NCI-H2196 treated with DMSO at 0.1 percent for 48 hours (cell line): ENCODE measurements at regions not wholly inside any gene's neighbourhood (a gene's known extent, or its start where the extent isn't known, plus 50 kb on each side); places are given as distances from the start of the nearest gene placed in this dataset.
"Not testable (repeated sequence)": the region's sequence is repeated elsewhere in the genome, so short reads cannot be mapped to it uniquely, and the experiment has no call there.

Source experiments
- DNase-seq: peaks from one replicate; lab custom pipeline; 2025; ENCODE audit not compliant: unreplicated experiment; lab: John Stamatoyannopoulos, UW

DNA sequence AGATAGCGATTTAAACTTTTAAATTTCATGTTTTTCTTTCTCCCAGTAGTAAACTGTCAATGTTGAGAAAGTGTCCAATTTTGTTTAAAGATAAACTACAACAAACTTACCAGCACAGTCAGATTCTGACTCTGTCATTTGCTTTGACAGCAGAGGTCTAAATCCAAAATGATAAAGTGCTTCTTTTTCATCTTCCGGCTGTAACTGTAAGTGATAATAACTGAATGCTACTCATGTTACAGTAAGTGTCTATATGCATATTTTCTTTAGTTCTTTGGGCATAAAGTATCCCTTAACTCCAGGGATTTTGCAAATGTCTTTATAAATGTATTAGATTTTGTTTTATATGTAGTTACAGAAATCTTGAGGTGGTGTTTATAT is 610.4 kb downstream of the RFPL4B start:
- no peak for DNase-seq

- not testable (repeated sequence) for DNase-seq
Observed at GRCh38 chr6:112960130-112960529, 613.0 kb downstream of the RFPL4B start.

GRCh38 chr6:112967974-112968373 is 620.8 kb downstream of the RFPL4B start:
- no peak for DNase-seq

DNA sequence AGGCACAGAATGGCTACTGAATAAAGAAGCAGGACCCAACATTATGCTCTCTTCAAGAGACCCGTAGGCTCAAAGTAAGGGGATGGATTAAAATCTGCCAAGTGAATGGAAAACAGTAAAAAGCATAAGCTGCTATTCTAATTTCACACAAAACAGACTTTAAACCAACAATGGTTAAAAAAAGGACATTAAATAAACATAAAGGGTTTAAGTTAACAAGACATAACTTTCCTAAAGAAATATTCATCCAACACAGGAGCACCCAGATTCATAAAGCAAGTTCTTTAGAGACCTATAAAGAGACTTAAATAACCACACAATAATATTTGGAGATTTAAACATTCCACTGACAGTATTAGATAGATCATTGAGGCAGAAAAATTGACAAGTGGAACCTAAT is 624.5 kb downstream of the RFPL4B start:
- no peak for DNase-seq

GRCh38 chr6:112974931-112975330 is 627.8 kb downstream of the RFPL4B start:
- not testable (repeated sequence) for DNase-seq

DNA sequence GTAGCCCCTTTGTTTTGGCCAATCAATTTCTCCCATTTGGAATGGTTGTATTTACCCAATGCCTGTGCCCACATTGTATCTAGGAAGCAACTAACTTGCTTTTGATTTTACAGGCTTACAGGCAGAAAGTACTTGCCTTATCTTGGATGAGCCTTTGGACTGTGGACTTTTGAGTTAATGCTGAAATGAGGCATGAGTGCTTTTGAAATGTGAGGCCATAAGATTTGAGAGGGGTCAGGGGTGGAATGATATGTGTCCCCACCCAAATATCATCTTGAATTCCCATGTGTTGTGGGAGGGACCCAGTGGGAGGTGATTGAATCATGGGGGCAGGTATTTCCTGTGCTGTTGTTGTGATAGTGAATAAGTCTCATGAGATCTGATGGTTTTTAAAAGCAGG is 629.4 kb downstream of the RFPL4B start:
- not testable (repeated sequence) for DNase-seq

DNA sequence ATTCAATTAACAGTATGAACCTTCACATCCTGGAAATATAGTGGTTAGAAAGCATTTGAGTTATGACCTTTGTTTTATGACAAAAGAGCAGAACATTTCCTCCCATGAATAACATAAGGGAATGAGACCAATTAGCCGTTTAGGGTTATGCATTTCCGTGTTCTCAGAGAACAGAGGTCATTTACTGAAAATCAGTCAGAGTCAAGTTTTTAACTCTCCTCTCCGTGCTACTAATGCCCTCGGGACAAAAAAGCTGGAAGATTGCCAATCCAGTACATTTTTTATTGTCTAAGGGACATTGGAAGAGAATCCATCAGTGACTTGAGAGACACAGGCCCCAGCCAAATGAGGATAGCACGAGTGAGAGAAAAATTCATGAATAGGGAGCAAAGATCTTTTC is 632.7 kb downstream of the RFPL4B start:
- DNase-seq: no peak

- DNase-seq: no peak
Observed at GRCh38 chr6:112980676-112981075, 633.5 kb downstream of the RFPL4B start.

GRCh38 chr6:112983713-112984261 is 636.7 kb downstream of the RFPL4B start:
- DNase-seq: no peak

GRCh38 chr6:112984899-112985298 is 637.8 kb downstream of the RFPL4B start:
- no peak for DNase-seq

DNA sequence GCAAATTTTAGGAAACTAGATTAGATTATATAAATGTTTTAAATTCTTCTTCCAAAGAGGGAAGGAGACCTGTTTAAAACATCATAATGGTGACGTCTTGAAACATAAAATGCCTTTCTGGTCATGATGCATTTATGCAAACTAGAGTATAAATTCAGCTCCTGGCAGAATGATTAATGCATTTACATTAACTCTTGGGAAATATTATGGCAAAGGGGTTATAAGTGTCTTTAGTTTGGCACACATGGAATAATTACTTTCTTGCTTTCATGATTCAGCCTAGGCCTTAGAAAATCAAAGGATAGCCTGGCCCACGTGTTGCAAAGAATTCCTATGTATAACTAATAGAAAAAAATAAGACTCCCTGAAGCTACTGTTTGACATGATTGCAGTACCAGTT is 639.2 kb downstream of the RFPL4B start:
- DNase-seq: no peak

- DNase-seq: no peak
Observed at GRCh38 chr6:112988748-112989147, 641.6 kb downstream of the RFPL4B start.

GRCh38 chr6:112990971-112991370 is 643.8 kb downstream of the RFPL4B start:
- DNase-seq: no peak

- DNase-seq: no peak
Observed at GRCh38 chr6:112991912-112992311, 644.8 kb downstream of the RFPL4B start.

DNA sequence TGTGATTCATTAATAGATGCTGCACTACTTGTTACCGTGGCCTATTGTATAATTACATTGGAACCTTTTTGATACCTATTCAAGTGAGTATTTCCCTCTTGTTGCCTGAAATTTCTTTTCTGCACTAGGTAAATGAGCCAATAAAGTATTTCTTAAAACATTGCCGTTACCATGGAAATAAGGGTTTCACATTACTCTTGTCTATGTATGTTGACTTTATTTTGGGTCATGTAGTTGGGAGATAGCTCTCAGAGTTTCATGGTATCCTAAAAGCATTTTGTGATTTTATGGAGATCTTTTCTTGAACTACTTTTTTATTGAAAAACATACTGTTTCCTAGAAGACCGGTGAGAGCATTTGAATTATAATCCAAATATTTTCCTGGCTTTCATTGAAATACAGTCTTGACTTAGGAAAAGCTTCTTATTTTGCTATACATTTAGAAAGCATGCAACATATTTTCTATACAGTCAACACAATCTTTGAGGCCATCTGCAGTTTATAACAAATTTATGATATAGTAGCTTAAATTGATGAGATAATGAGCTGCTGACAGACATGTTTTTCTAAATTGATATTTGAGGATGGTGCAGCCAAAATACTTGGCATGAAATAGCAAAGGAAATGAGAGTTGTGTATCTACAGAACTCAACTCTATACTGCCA is 650.4 kb downstream of the RFPL4B start:
- no peak for DNase-seq

- DNase-seq: no peak
Observed at GRCh38 chr6:113004054-113004453, 656.9 kb downstream of the RFPL4B start.

DNA sequence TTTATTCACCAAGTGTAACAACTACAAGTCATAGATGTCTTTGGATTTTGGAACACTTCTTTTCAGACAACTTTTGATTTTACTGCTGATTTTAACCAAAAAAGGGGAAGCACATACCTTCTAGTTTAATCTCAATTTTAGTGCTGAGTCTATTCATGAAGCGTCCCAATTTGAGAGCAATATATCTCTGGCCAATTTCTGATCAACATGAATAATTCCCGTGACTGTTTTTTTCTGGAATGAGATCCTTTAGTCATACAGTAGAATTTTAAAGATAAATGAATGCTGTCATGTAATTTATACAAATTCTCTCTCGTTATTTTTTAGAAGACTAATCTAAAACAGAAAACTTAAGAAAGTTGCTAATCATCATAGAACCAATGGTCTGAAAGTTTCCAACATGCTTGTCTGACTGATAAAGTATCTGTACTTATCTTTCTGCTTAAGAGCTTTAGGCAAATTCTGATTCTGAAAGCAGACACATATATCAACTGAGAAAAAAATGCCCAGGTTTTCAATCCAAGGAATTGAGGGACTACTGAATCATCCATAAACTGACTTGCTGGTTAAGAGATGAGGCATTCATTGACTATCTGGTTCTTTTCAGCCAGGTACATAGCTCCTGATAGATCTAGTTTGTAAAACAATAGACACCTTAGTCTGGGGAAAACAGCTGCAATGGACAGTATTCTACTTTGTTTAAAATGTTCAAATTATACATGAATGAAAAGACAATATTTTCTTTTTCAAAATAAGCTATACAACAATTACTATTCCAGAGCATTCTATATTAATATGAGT is 657.5 kb downstream of the RFPL4B start:
- DNase-seq: no peak

DNA sequence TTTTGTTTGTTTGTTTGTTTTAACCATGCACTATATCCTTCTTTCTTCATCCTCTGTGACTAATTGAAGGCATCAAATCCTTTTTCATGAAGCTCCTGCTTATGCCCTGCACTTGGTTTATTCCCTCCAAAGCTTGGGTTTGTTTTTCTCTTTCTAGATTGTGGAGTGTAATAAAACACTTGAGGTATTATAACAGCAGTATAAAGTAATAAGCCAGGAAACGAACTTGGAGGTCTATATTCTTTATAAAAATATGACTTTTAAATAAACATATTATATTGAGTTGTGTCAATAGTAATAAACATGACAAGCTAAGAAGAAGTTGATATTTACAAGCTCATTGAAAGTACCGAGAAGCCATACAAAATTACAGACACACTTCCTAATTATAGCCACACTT is 659.4 kb downstream of the RFPL4B start:
- DNase-seq: no peak

GRCh38 chr6:113009682-113010081 is 662.6 kb downstream of the RFPL4B start:
- DNase-seq: no peak

- DNase-seq: no peak
Observed at GRCh38 chr6:113010196-113010989, 663.3 kb downstream of the RFPL4B start.

DNA sequence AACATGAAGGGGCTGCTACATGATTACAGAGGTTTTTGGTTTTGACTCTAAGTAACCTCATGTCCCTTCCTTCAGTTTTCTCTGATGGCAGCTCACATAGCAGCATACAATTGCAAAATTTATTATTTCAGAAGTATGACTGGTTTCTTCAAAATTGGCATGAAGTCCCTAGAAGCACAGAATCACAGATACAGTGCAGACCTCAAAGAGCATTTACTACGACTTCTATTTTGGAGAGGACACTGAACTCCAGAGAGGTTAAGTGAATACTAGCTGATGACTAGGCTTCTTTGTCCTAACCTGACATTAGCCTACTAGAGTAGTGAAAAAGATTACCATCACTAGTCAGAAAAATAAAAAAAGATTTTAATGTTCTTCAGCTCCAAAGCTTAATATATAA is 664.3 kb downstream of the RFPL4B start:
- no peak for DNase-seq

DNA sequence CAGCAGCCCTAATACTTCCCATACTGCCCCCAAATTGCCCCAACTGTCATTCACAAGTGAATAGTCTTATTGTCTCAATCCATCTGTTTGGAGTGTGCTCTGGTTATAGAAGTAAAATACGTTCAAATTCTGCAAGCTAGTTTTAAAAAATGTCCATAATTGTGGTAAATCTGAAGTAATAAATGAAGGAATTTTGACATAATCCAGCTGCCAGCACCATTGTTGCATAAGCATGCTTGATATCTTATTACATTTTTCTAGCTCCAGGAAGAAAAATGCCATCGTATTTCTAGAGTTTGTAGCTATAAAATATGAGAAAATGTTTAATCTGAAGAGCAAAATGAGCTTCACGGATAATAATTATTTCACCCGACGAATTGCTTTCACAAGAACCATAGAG is 664.7 kb downstream of the RFPL4B start:
- DNase-seq: no peak
